HG03108 (cell line): ENCODE measurements at regions not wholly inside any gene's neighbourhood (a gene's known extent, or its start where the extent isn't known, plus 50 kb on each side); places are given as distances from the start of the nearest gene placed in this dataset.

Experiments
- ATAC-seq: cut with Tn5 transposase; IDR thresholded peaks from one replicate; pipeline ENCODE4 v1.9.1; 2021; ENCODE audit warnings: moderate library complexity; ENCODE audit not compliant: unreplicated experiment

DNA sequence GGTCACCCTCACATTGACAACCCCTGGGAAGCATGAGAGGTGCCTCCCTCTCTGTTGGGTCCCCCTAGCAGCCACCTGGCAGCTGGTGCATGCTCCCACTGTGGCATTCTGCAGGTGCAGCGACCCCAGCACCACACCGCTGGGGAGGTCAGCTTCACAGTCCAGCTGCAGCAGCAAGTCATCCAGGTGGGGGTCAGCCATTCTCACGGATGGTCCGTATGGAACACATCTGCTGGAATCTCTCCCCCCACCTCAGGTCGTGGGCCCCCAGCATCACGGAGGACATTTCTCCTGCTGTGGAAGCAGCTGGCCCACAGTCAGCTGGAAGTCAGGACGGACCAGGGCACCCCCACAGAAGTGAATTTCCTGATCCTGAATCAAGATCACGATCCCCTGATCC lies 201.3 kb downstream of the COG6 start:
- ATAC-seq: no peak

DNA sequence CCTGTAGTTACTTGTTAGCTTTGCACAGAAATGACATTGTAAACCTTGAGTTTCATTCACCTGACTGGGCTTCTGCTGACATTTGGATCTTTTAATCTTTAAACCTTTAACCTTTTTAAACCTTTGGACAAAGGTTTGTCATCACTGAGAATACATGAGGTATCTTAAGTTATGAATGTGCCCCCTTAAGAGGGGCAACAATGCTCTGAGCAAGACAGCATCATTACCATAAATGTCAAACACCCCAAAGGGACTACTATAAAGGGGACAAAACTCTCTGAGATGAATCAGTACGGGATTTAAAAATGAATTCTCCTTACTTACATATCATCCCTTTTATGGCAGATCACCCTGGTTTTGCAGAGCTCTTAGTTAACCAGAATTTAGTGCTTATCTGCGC lies 203.3 kb downstream of the COG6 start:
- ATAC-seq: no peak

DNA sequence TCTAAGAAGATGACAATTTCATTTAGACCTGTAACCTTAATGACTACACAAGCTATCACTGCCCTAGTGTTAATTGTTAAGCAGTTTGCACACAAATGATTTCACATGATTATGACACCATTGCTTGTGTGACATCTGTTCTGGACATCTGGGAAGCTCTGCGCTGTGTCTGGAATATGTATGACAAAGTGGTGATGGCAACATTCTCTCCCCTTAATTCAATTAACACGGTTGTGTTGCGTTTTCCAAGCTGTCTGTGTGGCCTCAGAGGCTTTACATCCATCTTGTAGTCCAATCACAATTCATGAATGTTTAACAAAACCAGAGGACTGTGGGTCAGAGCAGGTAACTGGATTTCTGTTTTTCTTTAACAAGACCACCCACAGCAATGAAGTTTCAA lies 204.4 kb downstream of the COG6 start:
- no peak for ATAC-seq

DNA sequence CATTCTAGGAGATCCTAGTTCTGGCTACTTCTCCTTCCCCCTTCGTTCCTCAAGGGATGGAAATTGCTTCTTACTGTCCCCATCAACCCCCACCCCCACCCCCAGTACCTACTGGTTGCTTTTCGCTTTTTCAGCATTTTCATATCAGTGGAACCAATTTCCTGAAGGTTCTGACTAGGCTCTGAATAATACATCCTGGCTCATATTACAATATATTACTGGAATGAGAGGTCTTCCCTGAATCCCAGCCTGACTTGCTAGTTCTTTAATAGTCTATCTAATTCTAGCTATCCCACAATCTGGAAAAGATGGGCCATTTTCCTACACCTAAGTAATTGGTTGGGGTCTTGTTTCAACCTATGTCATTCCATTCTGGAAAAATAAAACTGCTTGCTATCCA lies 207.4 kb downstream of the COG6 start:
- no peak for ATAC-seq

DNA sequence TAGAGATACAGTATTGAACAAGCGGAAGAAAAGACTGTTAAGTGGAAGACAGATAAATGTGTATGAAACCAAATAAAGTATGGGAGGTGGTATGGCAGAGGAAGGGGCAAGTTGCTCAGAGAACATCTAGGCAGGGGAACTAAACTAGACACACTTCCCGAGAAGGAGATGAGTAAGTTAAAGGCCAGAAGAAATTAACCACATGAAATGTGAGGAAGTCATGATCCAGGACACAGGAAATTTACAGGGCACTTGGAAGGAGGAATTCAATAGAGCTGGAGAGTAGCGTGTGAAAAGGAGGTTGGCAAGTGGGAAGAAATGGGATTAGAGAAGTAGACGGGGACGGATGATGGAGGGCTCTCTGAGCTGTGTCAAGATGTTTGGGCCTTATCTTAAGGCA lies 208.8 kb downstream of the COG6 start:
- ATAC-seq: no peak

DNA sequence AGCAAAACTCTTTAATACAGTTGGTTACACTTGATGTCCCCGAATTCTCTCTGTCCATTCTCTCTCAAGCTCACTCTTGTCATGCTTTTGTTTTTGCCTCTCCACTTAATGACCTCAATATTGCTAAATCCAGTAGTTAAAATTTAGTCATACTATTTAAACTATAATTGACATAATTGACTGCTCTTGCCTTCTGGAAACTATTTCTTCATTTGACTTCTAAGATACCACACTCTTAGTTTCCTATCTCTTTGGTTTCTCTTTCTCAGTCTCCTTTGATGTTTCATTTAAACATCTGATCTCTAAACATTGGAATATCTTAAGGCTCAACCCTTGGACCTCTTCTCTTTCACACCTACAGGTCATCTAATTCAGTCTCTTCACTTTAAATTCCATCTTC lies 211.3 kb downstream of the COG6 start:
- no peak for ATAC-seq

DNA sequence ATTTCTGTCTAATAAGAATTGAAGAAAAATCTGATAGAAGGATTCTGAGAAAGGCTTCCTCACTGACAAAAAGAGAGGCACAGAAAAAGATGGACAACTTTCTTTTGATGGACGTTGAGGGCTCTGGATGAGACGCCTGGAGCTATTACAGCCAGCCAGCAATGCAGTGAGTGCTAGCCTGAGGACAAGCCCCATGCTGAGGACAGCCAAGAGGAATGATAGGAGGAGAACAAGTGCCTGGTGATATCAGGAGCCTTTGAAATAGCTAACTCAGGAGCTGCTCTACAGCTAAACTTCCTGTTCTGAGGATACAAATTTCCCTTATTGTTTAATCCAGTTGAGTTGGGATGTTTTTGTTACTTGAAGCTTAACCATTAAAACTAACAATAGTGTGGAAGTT lies 212.3 kb downstream of the COG6 start:
- no peak for ATAC-seq

DNA sequence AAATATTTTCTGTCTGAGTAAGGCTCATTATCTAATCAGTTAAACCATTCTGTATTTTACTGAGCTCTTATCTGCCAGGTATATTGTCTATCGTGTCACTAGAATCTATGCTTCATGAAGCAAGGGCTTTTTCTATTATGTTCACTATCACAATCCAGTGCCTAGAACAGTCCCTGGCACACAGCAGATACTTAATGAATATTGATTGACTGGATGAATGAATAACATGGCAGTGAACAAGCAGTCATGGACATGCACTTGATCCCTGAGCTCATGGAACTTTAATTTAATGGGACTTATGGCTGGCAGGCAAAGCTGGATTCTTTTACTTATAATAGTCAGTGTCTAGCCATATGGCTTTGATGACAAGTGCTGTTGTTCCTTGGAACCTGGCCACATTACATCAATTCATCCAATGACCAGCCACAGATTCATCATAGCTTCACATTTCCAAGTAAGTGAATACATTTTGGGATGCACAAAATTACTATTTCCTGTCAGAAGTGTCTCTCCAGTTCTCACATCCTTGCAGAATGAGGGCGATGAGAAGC lies 214.8 kb downstream of the COG6 start:
- ATAC-seq: no peak

DNA sequence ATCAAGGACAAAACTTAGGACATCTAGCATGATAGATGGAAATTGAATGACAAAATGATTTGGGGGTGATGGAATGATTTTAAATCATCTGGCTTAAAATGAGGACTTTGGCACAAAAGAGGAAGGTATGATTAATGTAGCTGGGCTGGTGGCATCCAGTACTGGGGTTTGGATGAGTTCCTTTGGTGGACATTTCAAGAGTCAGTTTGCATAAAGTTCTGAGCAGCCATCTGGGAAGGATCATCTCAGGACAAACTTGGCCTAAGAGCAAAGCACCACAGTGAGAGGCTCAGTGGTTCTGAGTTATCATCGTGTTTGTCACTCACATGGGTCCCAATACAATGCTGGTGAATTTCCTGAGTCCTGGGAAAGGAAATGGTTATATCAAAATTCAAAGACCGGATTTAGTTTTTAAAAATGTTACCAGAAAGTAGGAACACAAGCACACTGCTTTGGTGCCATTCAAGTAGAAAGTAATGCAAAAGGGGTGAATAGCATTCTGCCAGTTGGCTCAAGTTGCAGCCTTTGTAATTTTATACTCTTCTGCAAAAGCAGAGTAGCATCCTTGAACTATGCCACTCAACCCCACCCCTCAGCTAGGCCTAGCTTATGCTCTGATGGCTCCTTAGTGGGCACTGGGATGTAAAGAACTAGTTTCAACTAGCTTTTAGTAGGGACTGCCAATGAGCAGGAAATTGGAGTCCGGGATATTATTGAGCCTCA lies 219.0 kb downstream of the COG6 start:
- ATAC-seq: no peak

DNA sequence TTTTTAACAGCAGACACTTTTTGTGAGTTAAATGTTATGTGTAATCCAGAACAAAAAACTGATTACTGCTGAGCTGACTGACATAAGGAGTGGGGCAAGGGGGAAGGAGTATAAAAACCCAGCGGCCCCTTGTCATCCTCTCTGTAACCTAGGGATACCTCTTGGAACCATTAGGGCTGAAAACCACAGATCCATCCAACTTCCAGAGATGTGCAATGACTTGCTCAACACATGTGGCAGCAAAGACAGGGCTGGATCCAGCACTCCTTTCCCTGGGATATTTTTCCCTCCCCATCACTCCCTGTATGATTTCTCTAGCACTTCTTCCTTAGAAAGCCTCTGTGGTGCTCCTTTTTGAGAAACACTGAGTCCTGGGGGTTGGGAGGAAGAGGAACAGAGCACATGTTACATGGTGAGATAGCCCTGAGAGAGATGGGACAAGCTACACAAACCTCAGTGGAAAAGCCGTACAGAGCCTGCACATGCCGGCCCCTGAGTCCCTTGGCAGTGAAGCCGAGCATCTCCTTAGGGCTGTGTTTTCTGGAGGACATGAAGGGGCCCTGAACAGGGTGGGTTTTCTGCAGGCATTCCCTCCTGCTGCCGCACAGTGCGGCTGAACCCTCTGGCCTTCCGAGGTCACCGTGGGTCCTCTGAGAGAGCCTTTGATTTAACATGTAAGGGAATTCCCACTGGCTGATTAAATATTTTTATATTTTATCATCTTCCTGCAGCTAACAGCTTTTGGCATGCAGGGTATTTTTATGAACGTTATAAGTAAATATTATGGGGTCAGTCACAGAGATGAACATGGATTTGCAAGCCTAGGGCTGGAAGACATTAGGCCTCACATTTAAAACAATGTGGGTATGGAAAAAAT lies 219.9 kb downstream of the COG6 start:
- ATAC-seq: no peak

DNA sequence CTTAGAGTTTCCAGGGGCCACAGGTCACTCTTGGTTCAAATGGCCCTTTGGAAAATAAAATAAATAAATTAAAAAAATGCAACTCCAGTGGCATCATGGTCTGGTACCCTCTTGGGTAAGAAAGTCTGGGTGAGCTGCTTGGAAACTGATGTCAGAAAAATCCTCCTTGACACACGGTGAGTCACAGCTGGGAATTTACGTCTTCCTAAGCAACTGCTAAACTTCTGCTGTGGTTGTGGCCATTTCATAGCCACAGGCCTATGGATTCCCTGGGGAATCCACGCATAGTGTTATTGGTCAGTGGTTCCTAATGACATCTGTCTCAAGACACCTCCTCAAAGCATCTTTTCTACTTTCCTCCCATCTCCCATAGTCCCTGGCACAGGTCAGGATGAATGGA lies 220.8 kb downstream of the COG6 start:
- no peak for ATAC-seq

DNA sequence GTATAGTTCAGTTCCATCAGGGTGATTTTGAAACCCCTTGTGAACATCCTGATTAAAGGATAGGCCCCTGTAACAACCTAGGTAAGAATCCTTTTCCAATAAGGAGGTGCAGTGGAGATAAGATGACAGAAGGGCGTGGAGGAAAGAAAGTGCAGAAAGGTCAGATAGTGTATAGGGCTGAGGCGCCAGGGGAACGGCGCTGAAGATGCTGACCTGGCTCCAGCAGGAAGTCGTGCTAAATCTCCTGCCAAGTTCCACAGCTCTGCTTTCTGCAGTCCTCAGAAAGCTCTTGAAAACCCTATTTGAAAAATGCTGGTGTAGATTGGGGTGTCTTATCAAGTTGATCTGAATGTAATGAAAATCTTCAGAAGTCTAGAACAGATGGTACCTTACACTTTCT lies 221.7 kb downstream of the COG6 start:
- no peak for ATAC-seq

DNA sequence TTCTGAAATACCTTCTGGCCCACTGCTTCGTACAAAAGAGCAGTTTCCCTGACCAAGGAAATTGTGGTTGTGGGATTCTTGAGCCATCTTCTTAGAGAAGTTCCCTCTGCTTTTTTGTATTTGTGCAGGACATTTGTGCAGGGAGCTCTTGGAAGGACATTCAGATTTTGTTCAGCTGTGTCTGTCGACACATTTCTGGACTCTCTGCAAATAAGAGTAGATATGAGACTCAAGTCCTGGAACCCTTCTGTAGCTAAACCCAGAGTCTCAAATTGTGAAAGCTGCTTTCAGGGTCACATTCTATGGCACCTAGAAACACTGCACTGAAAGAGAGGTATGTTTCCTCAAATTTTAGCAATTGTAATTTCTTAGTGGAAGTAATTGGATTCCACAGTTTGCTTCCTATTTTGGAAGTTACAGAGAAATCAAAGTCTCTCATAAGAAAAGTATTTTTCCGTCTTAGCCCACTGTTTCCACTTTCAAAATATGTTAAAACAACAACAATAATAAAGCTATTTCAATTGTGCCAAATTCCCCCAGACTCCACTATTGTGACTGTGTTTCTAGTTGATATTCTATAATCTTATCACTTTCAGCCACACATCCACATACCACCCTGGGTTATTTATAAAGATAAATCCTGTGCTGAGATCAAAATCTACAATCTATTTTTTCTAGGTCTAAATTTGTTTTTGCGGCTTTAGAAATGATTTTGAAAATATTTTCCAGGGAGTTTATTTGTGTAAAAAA lies 224.0 kb downstream of the COG6 start:
- no peak for ATAC-seq

DNA sequence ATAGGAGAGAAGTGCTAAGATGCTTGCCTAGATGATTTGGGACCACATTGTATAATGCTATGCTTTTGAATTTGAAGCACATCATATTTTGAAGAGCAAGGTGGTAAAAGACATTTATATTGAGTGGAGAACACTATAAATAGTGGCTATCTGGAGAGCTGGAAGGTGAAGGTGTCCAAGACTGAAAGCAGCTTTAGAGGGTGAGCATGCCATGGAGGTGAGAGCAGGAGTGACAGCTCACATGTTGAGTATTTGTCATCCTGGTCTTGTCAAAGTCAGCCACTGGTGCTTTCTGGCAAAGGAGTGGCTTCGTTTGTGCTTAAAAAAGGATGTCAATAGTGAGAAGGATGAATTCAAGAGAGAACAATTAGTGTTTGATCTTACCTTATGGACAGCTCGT lies 225.9 kb downstream of the COG6 start:
- ATAC-seq: no peak

DNA sequence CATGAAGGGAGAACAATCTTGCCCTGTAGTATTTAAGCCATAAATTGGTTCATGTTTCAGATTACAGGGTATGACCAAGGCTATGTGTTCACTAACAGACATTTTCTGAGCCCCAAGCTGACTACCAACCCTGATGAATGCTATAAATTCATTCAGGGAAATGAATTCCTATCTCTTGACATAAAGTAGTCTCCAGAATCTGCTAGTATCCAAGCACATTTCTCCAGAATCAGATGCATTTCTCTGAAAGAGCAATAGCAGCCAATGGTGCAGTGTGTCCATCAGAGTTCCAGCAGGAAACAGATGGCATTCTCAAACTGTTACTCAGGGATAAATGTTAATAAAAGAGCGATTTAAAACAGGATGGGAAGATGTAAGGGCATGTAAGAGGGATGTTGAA lies 226.4 kb downstream of the COG6 start:
- no peak for ATAC-seq

DNA sequence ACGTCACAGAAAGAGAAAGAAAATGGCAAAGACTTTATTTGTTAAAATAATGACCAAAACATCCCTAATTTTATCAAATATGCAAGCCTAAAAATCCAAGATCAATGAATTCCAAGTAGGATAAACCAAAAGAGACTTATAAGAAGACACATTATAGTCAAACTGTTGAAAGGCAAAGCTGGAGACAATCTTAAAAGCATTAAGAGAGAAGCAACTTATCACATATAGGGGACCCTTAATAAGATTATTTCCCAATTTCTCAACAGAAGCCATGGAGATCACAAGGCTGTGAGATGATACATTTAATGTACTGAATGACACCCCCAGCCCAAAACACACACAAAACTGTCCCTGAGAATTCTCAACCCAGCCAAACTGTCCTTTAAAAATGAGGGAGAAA lies 228.7 kb downstream of the COG6 start:
- no peak for ATAC-seq

DNA sequence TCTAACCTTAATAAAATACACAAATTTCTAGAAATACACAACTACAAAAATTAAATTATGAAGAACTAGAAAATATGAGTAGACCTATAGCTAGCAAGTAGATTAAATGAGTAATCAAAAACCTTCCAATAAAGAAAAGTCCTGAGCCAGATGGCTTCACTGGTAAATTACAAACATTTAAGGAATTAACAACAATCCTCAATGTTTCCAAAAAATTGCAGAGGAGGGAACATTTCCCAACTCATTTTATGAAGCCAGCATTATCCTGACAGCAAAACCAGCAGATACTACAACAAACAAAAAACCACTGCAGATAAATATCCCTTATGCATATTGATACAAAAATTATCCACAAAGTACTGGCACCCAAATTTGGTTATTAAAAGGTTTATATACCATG lies 230.9 kb downstream of the COG6 start:
- ATAC-seq: no peak

DNA sequence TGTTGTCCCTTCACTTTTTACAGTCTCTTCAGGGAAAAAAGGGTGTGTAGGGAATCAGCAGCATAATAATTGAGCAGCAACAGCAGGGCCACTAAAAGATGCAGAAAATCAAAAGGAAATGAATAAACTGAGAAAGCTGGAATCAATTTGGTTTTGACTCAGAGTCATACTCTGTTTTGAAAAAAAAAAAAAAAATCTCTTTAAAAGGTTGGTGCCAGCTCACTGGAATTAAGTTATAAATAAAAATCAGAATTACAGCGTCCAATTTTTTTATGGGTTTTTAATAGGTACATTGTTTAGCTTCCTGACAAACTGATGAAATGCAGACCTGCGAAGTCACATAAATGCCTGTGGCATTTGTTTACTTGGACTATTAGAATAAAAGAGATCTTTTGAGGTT lies 231.9 kb downstream of the COG6 start:
- ATAC-seq: no peak

DNA sequence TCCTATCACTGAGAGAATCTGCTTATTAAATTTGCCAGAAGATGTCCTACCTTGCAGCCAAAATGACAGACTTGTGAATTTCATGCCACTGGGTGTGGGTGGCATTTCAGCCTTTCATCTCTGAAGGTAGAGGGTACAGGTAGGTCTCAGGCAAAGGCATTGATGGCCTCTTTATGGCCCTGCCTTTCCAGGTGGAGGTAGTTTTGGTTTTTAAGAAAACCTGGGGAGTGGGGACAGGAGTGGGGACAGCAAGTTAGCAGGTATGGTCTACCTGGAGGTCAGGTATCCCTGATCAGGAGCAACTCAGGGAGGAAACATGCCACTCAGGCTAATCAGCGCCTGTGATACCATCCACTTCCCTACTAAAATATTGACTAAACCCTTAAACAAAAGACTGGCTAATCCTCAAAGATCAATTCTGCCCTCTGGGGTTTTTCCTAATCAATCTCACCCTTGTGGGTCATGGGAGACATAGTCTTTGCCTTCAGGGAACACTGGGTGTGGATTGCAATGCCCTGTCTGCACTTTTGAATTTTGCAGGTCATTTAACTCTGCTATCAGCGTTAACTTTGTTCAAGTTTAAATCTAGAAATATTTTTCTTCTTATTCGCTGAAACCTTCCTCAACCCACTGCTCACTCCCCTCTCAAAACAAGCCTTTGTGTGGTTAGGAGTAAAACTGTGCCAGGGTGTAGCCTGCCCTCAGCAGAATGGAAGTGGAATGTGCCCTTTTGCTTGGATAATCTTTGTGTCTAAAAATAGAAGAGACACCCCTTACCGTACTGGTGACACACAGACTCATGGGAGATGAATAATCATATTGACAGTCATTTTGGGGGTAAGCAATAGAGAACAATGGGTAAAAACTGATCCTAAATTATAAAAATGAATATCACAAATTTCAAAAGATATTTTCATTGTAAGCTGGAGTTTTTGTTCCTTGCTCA lies 233.7 kb downstream of the COG6 start:
- ATAC-seq: no peak

DNA sequence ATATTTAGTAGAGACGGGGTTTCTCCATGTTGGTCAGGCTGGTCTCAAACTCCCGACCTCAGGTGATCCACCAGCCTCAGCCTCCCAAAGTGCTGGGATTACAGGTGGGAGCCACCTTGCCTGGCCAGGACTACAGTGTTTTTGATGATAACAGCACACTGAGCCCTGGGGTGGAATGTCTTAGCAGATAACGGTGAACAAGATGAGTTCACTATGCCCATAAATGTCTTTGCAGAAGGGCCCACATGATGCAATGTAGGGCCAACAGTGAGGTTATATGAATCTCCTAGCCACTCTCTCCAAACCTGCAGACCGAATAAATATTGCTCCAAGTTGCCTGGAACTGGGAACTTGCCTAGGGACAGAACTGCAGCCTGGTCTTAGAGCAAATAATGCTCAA lies 235.1 kb downstream of the COG6 start:
- ATAC-seq: no peak
